ENCODE measurements at regions not wholly inside any gene's neighbourhood (a gene's known extent, or its start where the extent isn't known, plus 50 kb on each side); places are given as distances from the start of the nearest gene placed in this dataset.
A peak's percentile ranks its signal among the peaks of the same experiment; 100 is the strongest.

- H3K4me3 ChIP-seq = no peak overlapping the region
- H3K27ac ChIP-seq = no peak overlapping the region
- no peak for ATAC-seq (replicated peaks in 6 of 8)
- H3K4me1 ChIP-seq (replicated peaks in 1 of 2) = no peaks in the 10 kb centered on the region
- in situ Hi-C loops (cut with MboI; ENCODE audit: low pct_unique_long_range_greater_than_20kb in 2 of 9, low sequenced_read_pairs in 9 of 9, unreplicated experiment in 9 of 9) = no loop called here
Measured at GRCh38 chrX:121102101-121102500, 54.7 kb downstream of the GLUD2 start.

- Histone ChIP-seq H3K27ac (no peak overlapping the region), H3K4me1 (replicated peaks in 1 of 2) (no peaks in the 10 kb centered on the region), H3K4me3 (no peak overlapping the region)
- in situ Hi-C loops (cut with MboI; ENCODE audit: low pct_unique_long_range_greater_than_20kb in 2 of 9, low sequenced_read_pairs in 9 of 9, unreplicated experiment in 9 of 9) = no loop called here
- peak in 3 of 8 experiments; percentile 31 to 41 (median 36) for ATAC-seq (replicated peaks in 6 of 8)
Measured at GRCh38 chrX:121103381-121103780, 56.0 kb downstream of the GLUD2 start.

DNA sequence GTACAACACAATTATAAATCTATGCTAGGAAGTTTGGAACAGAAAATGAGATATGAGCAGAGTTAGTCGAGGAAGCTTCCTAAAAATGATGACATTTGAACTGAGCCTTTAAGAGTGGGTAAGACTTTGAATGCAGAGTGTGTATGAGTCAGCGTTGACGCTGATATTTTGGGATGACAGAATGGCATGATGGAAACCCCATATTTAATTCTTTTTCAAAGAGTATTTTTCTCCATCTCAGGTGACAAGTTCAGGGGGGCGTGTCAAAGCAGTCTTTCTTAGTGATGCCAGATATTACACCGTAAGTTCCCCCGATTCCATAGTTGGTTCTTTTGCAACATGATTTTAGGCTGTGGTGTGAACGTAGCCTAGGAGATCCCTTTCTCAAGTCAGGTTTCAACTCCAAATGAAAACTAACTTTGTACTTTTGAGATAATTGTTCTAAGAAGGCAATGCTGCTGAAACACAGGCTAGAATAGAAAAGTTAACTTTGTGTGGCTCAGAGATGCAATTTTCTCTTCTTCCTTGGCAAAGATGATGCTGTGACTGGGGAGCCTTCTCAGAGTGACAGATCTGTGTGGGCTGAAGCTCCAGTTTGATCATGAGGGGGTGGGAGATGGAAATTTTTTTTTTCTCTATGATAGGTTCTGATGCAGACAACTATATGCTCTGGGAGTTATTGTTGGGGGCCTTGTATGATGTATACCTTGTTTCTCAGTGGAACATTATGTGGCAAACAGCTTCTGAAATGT lies 59.2 kb downstream of the GLUD2 start:
- H3K4me1 ChIP-seq (replicated peaks in 1 of 2) = no peaks in the 10 kb centered on the region
- no peak for ATAC-seq (replicated peaks in 6 of 8)
- in situ Hi-C loops (cut with MboI; ENCODE audit: low pct_unique_long_range_greater_than_20kb in 2 of 9, low sequenced_read_pairs in 9 of 9, unreplicated experiment in 9 of 9) = no loop called here
- WGBS, 10 experiments = 17 to 100% (median 83%) methylated on average over 1 to 5 of the region's 7 CpGs; no CpG with 5 or more reads in 3 of the 10 experiments
- no peak overlapping the region for H3K4me3 ChIP-seq
- no peak overlapping the region for H3K27ac ChIP-seq

DNA sequence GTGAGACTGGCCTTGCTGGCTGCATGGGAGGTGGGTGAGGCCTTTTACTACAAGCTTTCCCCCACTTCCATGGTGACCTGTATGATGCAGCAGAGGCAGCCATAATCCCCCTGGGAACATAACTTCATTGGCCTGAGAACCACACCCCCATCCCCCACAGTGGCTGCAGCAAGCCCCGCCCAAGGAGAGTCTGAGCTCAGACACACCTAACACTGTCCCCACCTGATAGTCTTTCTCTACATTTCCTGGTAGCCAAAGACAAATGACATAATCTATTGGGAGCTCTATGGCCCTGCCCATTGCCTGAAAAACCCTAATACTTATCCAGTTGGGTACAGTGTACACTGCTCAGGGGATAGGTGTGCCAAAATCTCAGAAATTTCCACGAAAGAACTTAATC lies 62.6 kb downstream of the GLUD2 start:
- ATAC-seq (replicated peaks in 6 of 8) = no peak
- WGBS, 10 experiments = 20 to 67% methylated on average over 1 of the region's 2 CpGs; no CpG with 5 or more reads in 8 of the 10 experiments

DNA sequence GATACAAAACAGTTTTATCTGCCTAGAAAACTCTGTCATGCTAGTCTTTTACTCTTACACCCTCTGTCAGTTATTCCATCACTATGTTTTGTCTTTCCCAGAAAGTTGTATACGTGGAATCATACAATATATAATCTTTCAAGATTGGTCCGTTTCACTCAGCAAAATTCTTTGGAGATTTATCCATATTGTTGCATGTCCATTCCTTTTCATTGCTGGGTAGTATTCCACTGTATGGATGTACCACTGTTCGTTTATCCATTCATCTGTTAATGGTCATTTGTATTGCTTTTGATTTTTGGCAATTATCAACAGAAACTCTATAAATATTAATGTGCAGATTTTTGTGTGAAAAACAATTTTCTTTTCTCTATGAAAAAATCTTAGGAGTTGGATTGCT lies 63.1 kb downstream of the GLUD2 start:
- Histone ChIP-seq H3K4me1 (replicated peaks in 1 of 2) (no peaks in the 10 kb centered on the region), H3K4me3 (no peak overlapping the region), H3K27ac (no peak overlapping the region)
- no peak for ATAC-seq (replicated peaks in 6 of 8)
- 0 to 100% (median 32%) methylated on average over 1 to 3 of the region's 3 CpGs; no CpG with 5 or more reads in 5 of the 10 experiments for WGBS, 10 experiments
- in situ Hi-C loops (cut with MboI; ENCODE audit: low pct_unique_long_range_greater_than_20kb in 2 of 9, low sequenced_read_pairs in 9 of 9, unreplicated experiment in 9 of 9) = no loop called here

More for the DNA sequence above, 62.6 kb downstream of the GLUD2 start:
- Histone ChIP-seq H3K4me3 (no peak overlapping the region), H3K27ac (no peak overlapping the region), H3K4me1 (replicated peaks in 1 of 2) (no peaks in the 10 kb centered on the region)
- in situ Hi-C loops (cut with MboI; ENCODE audit: low pct_unique_long_range_greater_than_20kb in 2 of 9, low sequenced_read_pairs in 9 of 9, unreplicated experiment in 9 of 9) = no loop called here

GRCh38 chrX:121114691-121115090 lies 67.3 kb downstream of the GLUD2 start:
- WGBS, 10 experiments = 14 to 100% (median 45%) methylated on average over 1 of the region's 1 CpG; no CpG with 5 or more reads in 7 of the 10 experiments
- Histone ChIP-seq H3K4me1 (replicated peaks in 1 of 2) (no peaks in the 10 kb centered on the region), H3K27ac (no peak overlapping the region), H3K4me3 (no peak overlapping the region)
- in situ Hi-C loops (cut with MboI; ENCODE audit: low pct_unique_long_range_greater_than_20kb in 2 of 9, low sequenced_read_pairs in 9 of 9, unreplicated experiment in 9 of 9) = no loop called here
- peak in 2 of 8 experiments; percentile 23 to 39 for ATAC-seq (replicated peaks in 6 of 8)

- Histone ChIP-seq H3K4me3 (no peak overlapping the region), H3K27ac (no peak overlapping the region), H3K4me1 (replicated peaks in 1 of 2) (no peaks in the 10 kb centered on the region)
- in situ Hi-C loops (cut with MboI; ENCODE audit: low pct_unique_long_range_greater_than_20kb in 2 of 9, low sequenced_read_pairs in 9 of 9, unreplicated experiment in 9 of 9) = no loop called here
- no peak for ATAC-seq (replicated peaks in 6 of 8)
- whole genome bisulfite sequencing, 10 experiments = 0 to 100% (median 62%) methylated on average over 1 to 4 of the region's 4 CpGs; no CpG with 5 or more reads in 4 of the 10 experiments
Measured at GRCh38 chrX:121120690-121121605, 73.5 kb downstream of the GLUD2 start.

- WGBS, 10 experiments = 50 to 100% (median 100%) methylated on average over 2 to 3 of the region's 3 CpGs; no CpG with 5 or more reads in 5 of the 10 experiments
- in situ Hi-C loops (cut with MboI; ENCODE audit: low pct_unique_long_range_greater_than_20kb in 2 of 9, low sequenced_read_pairs in 9 of 9, unreplicated experiment in 9 of 9) = no loop called here
- no peak overlapping the region for H3K4me3 ChIP-seq
- H3K4me1 ChIP-seq (replicated peaks in 1 of 2) = no peaks in the 10 kb centered on the region
- H3K27ac ChIP-seq = no peak overlapping the region
- ATAC-seq (replicated peaks in 6 of 8) = no peak
Measured at GRCh38 chrX:121122332-121122731, 74.9 kb downstream of the GLUD2 start.

- H3K27ac ChIP-seq = no peak overlapping the region
- no peaks in the 10 kb centered on the region for H3K4me1 ChIP-seq (replicated peaks in 1 of 2)
- ATAC-seq (replicated peaks in 6 of 8) = peak in 5 of 8 experiments; percentile 35 to 87 (median 74)
- 0 to 88% (median 50%) methylated on average over 1 to 5 of the region's 5 CpGs; no CpG with 5 or more reads in 5 of the 10 experiments for WGBS, 10 experiments
- H3K4me3 ChIP-seq = no peak overlapping the region
- in situ Hi-C loops (cut with MboI; ENCODE audit: low pct_unique_long_range_greater_than_20kb in 2 of 9, low sequenced_read_pairs in 9 of 9, unreplicated experiment in 9 of 9) = no loop called here
Measured at GRCh38 chrX:121128925-121129877, 81.8 kb downstream of the GLUD2 start.

DNA sequence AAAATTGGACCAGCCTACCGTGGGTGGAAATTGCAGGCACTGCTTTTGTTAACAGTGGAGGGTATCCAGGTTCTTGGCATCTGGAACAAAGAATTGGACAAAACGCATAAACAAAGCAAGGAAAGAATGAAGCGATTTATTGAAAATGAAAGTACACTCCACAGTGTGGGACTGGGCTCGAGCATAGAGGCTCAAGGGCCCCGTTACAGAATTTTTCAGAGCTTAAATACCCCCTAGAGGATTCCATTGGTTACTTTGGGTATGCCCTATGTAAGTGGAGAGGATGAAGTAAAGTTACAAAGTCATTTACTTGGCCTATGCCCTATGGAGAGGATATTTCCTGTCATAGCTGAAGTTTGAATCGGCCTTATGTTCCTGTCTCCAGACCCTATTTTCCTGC lies 85.3 kb downstream of the GLUD2 start:
- Histone ChIP-seq H3K4me3 (no peak overlapping the region), H3K27ac (no peak overlapping the region), H3K4me1 (replicated peaks in 1 of 2) (no peaks in the 10 kb centered on the region)
- 0 to 100% (median 54%) methylated on average over 1 to 6 of the region's 6 CpGs; no CpG with 5 or more reads in 4 of the 10 experiments for WGBS, 10 experiments
- no peak for ATAC-seq (replicated peaks in 6 of 8)
- in situ Hi-C loops (cut with MboI; ENCODE audit: low pct_unique_long_range_greater_than_20kb in 2 of 9, low sequenced_read_pairs in 9 of 9, unreplicated experiment in 9 of 9) = no loop called here

- no peak overlapping the region for H3K4me3 ChIP-seq
- H3K4me1 ChIP-seq (replicated peaks in 1 of 2) = no peaks in the 10 kb centered on the region
- 0 to 100% (median 40%) methylated on average over 1 to 3 of the region's 8 CpGs; no CpG with 5 or more reads in 5 of the 10 experiments for WGBS, 10 experiments
- in situ Hi-C loops (cut with MboI; ENCODE audit: low pct_unique_long_range_greater_than_20kb in 2 of 9, low sequenced_read_pairs in 9 of 9, unreplicated experiment in 9 of 9) = no loop called here
- no peak for ATAC-seq (replicated peaks in 6 of 8)
- H3K27ac ChIP-seq = no peak overlapping the region
Measured at GRCh38 chrX:121135488-121136207, 88.2 kb downstream of the GLUD2 start.

DNA sequence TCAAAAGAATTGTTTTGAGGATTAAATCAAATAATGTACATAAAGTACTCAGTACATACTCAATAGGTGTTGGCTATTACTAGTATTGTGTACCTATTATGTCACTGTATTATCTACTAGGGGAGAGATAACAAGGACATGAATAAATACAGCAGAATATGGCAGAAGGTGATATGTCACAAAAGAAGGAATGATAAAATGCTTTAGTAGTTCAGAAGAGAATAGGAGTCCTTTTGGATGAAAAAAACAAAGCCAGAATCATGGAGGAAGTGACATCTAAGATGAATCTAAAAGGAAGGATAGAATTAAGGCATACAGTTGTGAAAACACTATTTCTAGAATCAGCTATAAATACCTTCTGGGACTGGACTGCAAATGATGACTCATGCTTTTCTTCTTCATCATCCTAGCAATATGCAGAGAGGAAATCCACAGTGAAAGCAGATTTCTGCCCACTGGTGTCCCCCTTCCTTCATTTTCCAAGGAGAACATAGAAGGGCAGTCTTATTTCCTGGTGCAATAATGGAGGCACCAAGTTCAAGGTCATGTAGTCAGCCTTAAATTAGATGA lies 98.7 kb downstream of the GLUD2 start:
- H3K27ac ChIP-seq = no peak overlapping the region
- H3K4me1 ChIP-seq (replicated peaks in 1 of 2) = peaks cover 0 to 4% of the 10 kb centered on the region in 2 donors
- H3K4me3 ChIP-seq = no peak overlapping the region
- in situ Hi-C loops (cut with MboI; ENCODE audit: low pct_unique_long_range_greater_than_20kb in 2 of 9, low sequenced_read_pairs in 9 of 9, unreplicated experiment in 9 of 9) = no loop called here
- ATAC-seq (replicated peaks in 6 of 8) = peak in 5 of 8 experiments; percentile 24 to 59 (median 39)
